ENCODE measurements at regions not wholly inside any gene's neighbourhood (a gene's known extent, or its start where the extent isn't known, plus 50 kb on each side); places are given as distances from the start of the nearest gene placed in this dataset.

DNA sequence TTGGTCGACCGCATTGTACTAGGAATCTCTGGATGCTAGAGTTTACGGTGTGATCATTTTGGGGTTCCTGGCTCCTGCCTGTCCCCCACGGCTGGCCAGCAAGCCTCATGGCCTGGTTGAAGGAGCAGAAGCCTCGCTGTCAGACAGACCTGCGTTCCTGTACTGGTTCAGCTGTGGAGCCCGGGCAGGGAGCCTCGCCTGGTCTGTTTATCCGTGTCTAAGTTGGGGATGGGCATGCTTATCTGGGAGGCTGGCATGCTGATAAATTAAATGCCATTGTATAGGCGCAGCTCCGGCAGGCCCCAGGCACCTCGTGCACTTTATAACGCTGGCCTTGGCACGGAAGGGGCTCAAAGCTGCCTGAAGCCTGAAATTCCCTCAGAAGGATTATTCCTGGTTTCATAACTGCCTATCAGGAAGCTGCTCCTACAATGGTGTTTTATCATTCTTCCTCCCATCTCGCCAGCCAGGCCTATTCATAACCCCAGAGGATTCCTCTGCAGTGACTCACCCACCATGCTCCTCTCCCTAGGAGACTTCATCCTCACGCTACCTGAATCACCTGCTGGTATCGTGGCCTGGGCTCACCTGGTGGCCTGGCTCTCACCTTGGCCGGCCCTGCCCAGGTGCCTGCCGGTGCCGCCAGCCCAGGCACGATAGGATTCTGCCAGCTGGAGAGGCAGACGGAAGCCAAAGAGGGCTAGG is 110.9 kb downstream of the ASB7 start:
- Histone ChIP-seq H3K4me1 (replicated peaks in 1 of 2; ENCODE audit: control insufficient read depth in 2 of 2, insufficient read depth in 2 of 2, low read length in 2 of 2) (no peaks in the 10 kb centered on the region), H3K4me3 (no peak overlapping the region), H3K9me1 (ENCODE audit: control insufficient read depth, insufficient read depth, low read length) (no peaks in the 10 kb centered on the region), H3K79me2 (ENCODE audit: control insufficient read depth, insufficient read depth, low read length) (no peaks in the 10 kb centered on the region), H3K27me3 (ENCODE audit: control insufficient read depth in 2 of 2, insufficient read depth in 2 of 2, low read length in 2 of 2) (peaks cover 4 to 37% of the 10 kb centered on the region in 2 experiments; a peak in 3 of 5 replicates), H2AFZ (ENCODE audit: low read depth, low read length) (no peak overlapping the region), H3K9me3 (replicated peaks; ENCODE audit: control insufficient read depth, insufficient read depth, low read depth, low read length) (no peaks in the 10 kb centered on the region), H4K20me1 (replicated peaks; ENCODE audit: control insufficient read depth, insufficient read depth, low read length) (0 out of 2 replicates have a peak, but pooled peaks cover 4% of the 10 kb centered on the region), H3K9ac (ENCODE audit: insufficient read depth in 1 of 2, low read depth in 2 of 2, low read length in 2 of 2) (no peak overlapping the region), H3K36me3 (ENCODE audit: control insufficient read depth, insufficient read depth, low read length) (no peaks in the 10 kb centered on the region), H3K4me2 (ENCODE audit: insufficient read depth, low read length) (no peak overlapping the region), H3K27ac (ENCODE audit: extremely low read depth, low read depth, low read length) (no peak overlapping the region)
- no TSS peak for BruUV-seq (replicated peaks)
- TF ChIP-seq HCFC1 (IDR thresholded peaks at IDR 0.05; ENCODE audit: low read depth, low read length), result no peak
- peak; percentile 49 for TF ChIP-seq FOSL1 (tag; conservative IDR thresholded peaks at IDR 0.05)
- under 1% methylated on average over 22 of the region's 22 CpGs for WGBS (ENCODE audit: insufficient coverage, low coverage, missing lambda C conversion rate)
- in situ Hi-C loops (cut with MboI) (no loop called here), intact Hi-C loops (cut with micrococcal nuclease) (no loop called here)
- no peak for FAIRE-seq
- ChIA-PET CTCF (ENCODE audit: low intra/inter-chr PET ratio) (no interaction called here), POLR2A (interaction anchor here (0.6 kb wide), 1 partner anchor 21 kb away, joined by 4 read pairs; no protein-coding TSS in a partner anchor)
- ATAC-seq, result no peak
- no peak for DNase-seq (ENCODE audit: extremely low read depth in 1 of 4, low spot score in 3 of 4)

DNA sequence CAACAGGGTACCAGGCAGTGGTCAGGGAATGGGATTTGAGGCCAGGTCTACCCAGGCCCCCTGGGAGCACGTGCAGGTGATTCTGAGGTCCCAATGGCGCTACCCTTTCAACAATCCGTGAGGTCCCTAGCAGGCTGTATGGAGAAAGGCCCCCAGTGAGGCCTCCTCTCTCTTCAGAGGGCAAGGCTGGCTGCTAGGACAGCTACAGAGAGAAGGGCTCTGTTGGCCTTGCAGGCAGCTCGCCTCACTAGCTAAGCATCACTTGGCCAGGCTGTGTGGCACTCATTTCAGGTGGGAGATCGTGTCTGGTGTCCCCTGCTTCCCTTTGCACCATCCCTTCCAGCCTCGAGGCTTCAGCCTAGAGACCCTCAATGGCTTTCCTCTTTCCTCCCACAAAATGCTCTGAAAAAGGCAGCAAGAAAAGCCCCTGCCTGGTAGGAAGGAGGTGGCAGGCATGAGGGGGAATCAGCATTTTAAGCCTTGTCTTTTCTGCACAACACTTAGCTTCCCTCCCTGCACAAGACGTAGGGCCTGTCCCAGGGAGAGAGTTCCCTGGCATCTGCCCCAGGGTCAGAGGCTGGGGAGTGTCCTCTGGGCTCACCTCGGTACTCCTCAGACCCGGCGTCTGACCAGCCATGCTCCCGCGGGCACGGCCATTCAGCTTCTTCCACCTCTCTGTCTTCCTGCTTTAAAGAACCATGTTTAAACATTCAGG is 111.8 kb downstream of the ASB7 start:
- in situ Hi-C loops (cut with MboI), result no loop called here
- WGBS (ENCODE audit: insufficient coverage, low coverage, missing lambda C conversion rate), result 2% methylated on average over 13 of the region's 13 CpGs
- no peak for FAIRE-seq

More for the DNA sequence above, 111.8 kb downstream of the ASB7 start:
- BruUV-seq (replicated peaks), result no TSS peak
- Histone ChIP-seq H3K9ac (ENCODE audit: insufficient read depth in 1 of 2, low read depth in 2 of 2, low read length in 2 of 2) (no peak overlapping the region; a peak in 1 of 4 replicates), H3K4me3 (no peak overlapping the region), H3K4me1 (replicated peaks in 1 of 2; ENCODE audit: control insufficient read depth in 2 of 2, insufficient read depth in 2 of 2, low read length in 2 of 2) (no peaks in the 10 kb centered on the region), H3K4me2 (ENCODE audit: insufficient read depth, low read length) (no peak overlapping the region), H3K27me3 (ENCODE audit: control insufficient read depth in 2 of 2, insufficient read depth in 2 of 2, low read length in 2 of 2) (peaks cover 4 to 37% of the 10 kb centered on the region in 2 experiments; a peak in 3 of 5 replicates), H4K20me1 (replicated peaks; ENCODE audit: control insufficient read depth, insufficient read depth, low read length) (0 out of 2 replicates have a peak, but pooled peaks cover 4% of the 10 kb centered on the region), H3K9me1 (ENCODE audit: control insufficient read depth, insufficient read depth, low read length) (no peaks in the 10 kb centered on the region), H3K9me3 (replicated peaks; ENCODE audit: control insufficient read depth, insufficient read depth, low read depth, low read length) (no peaks in the 10 kb centered on the region), H3K79me2 (ENCODE audit: control insufficient read depth, insufficient read depth, low read length) (no peaks in the 10 kb centered on the region), H3K36me3 (ENCODE audit: control insufficient read depth, insufficient read depth, low read length) (no peaks in the 10 kb centered on the region), H3K27ac (ENCODE audit: extremely low read depth, low read depth, low read length) (no peak overlapping the region), H2AFZ (ENCODE audit: low read depth, low read length) (no peak overlapping the region)
- ChIA-PET CTCF (ENCODE audit: low intra/inter-chr PET ratio) (no interaction called here), POLR2A (interaction anchor here (0.6 to 1.6 kb wide), 3 partner anchors 9 to 905 kb away, joined by 3 read pairs; no protein-coding TSS in a partner anchor)
- TF ChIP-seq BCL6 (CRISPR knock-in tag; IDR thresholded peaks at IDR 0.05), result no peak
- no peak for TF ChIP-seq YBX1 (IDR thresholded peaks at IDR 0.05)
- TF ChIP-seq, protein P1, sequence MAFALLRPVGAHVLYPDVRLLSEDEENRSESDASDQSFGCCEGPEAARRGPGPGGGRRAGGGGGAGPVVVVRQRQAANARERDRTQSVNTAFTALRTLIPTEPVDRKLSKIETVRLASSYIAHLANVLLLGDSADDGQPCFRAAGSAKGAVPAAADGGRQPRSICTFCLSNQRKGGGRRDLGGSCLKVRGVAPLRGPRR (CRISPR knock-in tag; IDR thresholded peaks at IDR 0.05), result no peak
- TF ChIP-seq SMAD1 (IDR thresholded peaks at IDR 0.05; ENCODE audit: low read depth, low read length, partially characterized antibody), result no peak
- no peak for TF ChIP-seq ZNF436 (CRISPR knock-in tag; IDR thresholded peaks at IDR 0.05)
- intact Hi-C loops (cut with micrococcal nuclease), result no loop called here
- DNase-seq (ENCODE audit: extremely low read depth in 1 of 4, low spot score in 3 of 4) (no peak), ATAC-seq (no peak)

All from K562 (cell line).